Right kidney (tissue), 1 donor: ENCODE measurements at regions not wholly inside any gene's neighbourhood (a gene's known extent, or its start where the extent isn't known, plus 50 kb on each side); places are given as distances from the start of the nearest gene placed in this dataset.
"Not testable (repeated sequence)": the region's sequence is repeated elsewhere in the genome, so short reads cannot be mapped to it uniquely, and the experiment has no call there.

Source experiments
- DNase-seq: peaks from one replicate; pipeline ENCODE4 v3.0.0-alpha.2; 2016

- no peak for DNase-seq
These were observed 80.0 kb upstream of the COL1A2 start for GRCh38 chr7:94314413-94315410.

GRCh38 chr7:94321138-94321537, 73.6 kb upstream of the COL1A2 start:
- not testable (repeated sequence) for DNase-seq

DNA sequence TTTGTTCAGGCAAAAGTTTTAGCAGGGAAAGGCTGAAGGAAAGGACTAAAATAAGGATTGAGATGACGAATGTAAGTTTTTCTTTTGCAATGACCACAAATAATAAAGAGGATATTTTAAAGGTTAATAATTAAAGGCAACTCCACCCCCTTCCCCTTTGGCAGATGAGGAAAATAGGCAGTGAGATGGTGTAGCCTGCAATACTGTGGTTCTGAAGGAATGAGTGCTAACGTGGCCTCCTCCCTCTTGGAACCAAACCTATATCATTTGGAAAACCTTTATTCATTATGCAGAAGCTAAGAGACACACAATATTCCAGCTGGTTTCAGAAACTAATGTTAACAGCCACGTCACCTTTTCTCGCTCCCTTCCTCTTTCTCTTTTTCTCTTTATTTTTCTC, 70.9 kb upstream of the COL1A2 start:
- no peak for DNase-seq

GRCh38 chr7:94324380-94325121, 70.1 kb upstream of the COL1A2 start:
- no peak for DNase-seq

DNA sequence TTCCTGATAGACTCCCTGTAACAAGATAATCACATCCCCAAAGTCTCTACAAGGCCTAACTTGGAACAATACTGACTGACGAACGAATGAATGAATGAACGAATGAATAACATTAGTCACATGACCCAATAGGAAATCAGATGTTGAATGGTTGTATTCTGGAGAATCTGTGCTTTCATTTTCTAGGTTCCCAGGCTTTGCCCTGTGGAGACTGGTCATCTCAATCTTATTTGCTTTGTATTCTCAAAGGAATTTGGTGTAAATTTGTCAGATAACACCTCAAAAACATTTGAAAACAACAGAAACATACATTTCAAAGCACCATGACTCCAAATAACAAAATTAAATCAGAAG, 69.6 kb upstream of the COL1A2 start:
- DNase-seq: no peak

DNA sequence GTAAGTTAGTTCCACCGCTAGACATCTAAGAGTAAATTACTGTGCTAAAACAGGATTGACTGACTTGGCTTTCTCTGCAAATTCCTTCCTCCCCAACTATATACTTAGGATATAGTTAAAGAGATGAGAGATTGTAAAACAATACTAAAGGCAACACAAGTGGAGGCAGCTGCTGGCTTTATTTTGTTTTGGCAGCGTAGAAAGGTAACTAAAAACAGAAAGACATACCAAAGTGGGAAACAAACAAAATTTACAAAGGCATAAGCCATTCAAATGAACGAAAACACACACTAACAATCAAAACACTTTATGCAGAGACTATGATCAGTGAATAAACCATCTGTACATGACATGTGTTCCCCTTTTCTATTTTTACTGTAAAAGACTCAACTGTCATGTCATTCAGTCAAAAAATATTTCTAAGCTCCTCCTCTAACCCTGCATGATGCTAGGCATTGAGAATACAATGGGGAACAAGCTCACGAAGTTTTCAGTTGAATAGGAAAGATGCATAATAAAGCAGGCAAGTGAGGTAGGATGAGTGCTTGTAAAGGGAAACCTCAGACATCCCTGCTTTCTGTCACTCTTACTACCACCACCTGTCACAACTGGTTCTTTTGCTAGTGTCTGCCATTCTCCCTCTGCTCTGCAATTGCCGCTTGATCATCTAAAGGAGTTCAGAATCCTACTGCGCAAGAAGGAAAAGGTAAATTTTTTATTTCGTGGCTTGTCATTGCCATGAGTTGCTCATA, 64.2 kb upstream of the COL1A2 start:
- no peak for DNase-seq

DNA sequence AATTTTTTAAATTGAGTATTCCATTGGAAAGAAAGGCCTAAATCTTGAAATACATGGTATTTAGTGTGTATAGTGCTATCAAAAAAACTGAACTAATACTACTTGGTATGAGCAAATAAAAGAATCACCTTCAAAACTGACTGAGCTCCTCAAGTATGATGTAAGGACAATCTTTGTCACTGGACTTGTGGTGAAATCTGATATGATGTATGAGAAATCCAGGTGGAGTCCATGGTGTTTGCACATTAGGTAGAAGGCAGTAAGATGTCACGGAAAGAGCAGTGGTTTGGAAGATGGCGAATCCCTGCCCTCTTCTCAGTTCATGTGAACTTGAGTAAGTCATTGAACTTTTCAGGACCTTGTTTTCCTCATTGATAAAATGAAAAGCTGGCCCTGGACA, 62.1 kb upstream of the COL1A2 start:
- no peak for DNase-seq

GRCh38 chr7:94333810-94334209, 60.9 kb upstream of the COL1A2 start:
- no peak for DNase-seq

GRCh38 chr7:94335586-94335985, 59.1 kb upstream of the COL1A2 start:
- DNase-seq: no peak

DNA sequence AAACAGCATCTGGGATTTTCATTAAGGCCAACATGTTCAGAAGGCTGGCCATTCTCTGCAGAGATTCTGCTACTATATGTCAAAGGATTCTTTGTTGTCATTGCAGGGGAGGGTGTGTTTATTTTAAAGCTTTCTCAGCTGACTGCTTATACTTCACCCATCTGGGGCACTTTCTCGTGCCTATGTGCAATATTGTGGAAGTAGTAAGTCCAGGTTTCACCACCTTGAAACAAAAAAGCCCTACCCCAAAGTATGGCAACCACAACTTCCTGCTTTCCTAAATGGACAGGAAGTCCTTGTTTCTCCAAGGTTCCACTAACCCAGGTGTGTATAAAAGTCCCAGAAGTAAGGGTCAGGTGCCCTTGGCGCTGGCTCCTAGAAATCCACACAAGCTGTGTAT, 58.7 kb upstream of the COL1A2 start:
- DNase-seq: no peak

DNA sequence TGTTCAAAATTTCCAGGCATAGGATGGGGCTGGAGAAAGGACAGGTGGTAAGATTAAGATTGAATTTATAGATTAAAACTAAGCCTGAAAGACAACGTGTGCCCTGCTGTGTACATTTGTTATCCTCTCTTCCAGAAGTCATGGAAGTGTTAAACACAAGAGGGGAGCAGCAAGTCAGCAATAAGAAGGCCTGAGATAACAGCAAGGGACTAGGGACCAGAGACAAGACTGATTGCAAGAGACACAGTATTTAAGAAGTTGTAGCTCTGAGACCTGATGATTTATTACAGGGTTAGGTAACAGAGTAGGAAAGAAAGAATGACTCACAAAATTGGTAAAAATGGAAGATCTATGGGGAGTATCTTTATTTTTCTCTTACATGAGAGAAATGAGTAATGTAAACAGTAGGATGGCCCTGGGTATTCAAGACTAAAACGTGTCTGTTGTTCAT, 55.7 kb upstream of the COL1A2 start:
- DNase-seq: no peak

GRCh38 chr7:94344826-94345225, 49.9 kb upstream of the COL1A2 start:
- DNase-seq: no peak
